ENCODE measurements at regions not wholly inside any gene's neighbourhood (a gene's known extent, or its start where the extent isn't known, plus 50 kb on each side); places are given as distances from the start of the nearest gene placed in this dataset.

- no TSS peak for BruUV-seq (replicated peaks)
- intact Hi-C loops (cut with micrococcal nuclease): no loop called here
- H3F3A ChIP-seq (ENCODE audit: low read length, unreplicated experiment): no peaks in the 10 kb centered on the region
- ATAC-seq (no peak), DNase-seq (no peak)
- H3K9ac ChIP-seq (ENCODE audit: low read length): no peak overlapping the region
- ChIA-PET POLR2A (ENCODE audit: unreplicated experiment) (interaction anchor here (0.6 kb wide), 1 partner anchor 87 kb away, joined by 4 read pairs; the partner anchor contains the start of gene BMP2K), CTCF (no interaction called here)
- no peaks in the 10 kb centered on the region for H3K9me3 ChIP-seq (ENCODE audit: low read length)
- H3K36me3 ChIP-seq (ENCODE audit: low read depth, low read length): no peaks in the 10 kb centered on the region
- no peaks in the 10 kb centered on the region for H3K79me2 ChIP-seq (ENCODE audit: low read length)
- H2AFZ ChIP-seq (ENCODE audit: low read length): no peak overlapping the region
- no peaks in the 10 kb centered on the region for H3K27me3 ChIP-seq (ENCODE audit: low read length)
- H3K4me1 ChIP-seq (ENCODE audit: insufficient read depth, low read length): peaks cover 7% of the 10 kb centered on the region
- no peak overlapping the region for H3K27ac ChIP-seq (ENCODE audit: low read length)
- H3K4me3 ChIP-seq (ENCODE audit: low read length): no peak overlapping the region
- no peaks in the 10 kb centered on the region for H3K9me2 ChIP-seq (replicated peaks; ENCODE audit: low read length)
- H3K4me2 ChIP-seq (ENCODE audit: low read length): no peak overlapping the region
- H4K20me1 ChIP-seq (ENCODE audit: low read length): no peaks in the 10 kb centered on the region
- TF ChIP-seq CTCF (conservative IDR thresholded peaks at IDR 0.05; ENCODE audit: low read depth, low read length) (no peak), EZH2phosphoT487 (IDR thresholded peaks at IDR 0.05; ENCODE audit: borderline replicate concordance, low read length) (no peak), EZH2 (IDR thresholded peaks at IDR 0.05; ENCODE audit: low read length, unreplicated experiment) (no peak)
Measured at GRCh38 chr4:78689261-78689660, 86.9 kb upstream of the BMP2K start.

- H3K79me2 ChIP-seq (ENCODE audit: low read length): no peaks in the 10 kb centered on the region
- no peak overlapping the region for H3K27ac ChIP-seq (ENCODE audit: low read length)
- H2AFZ ChIP-seq (ENCODE audit: low read length): no peak overlapping the region
- H3K9me3 ChIP-seq (ENCODE audit: low read length): no peaks in the 10 kb centered on the region
- H3K4me2 ChIP-seq (ENCODE audit: low read length): no peak overlapping the region
- H3K27me3 ChIP-seq (ENCODE audit: low read length): no peaks in the 10 kb centered on the region
- no peaks in the 10 kb centered on the region for H4K20me1 ChIP-seq (ENCODE audit: low read length)
- no peaks in the 10 kb centered on the region for H3K9me2 ChIP-seq (replicated peaks; ENCODE audit: low read length)
- no TSS peak for BruUV-seq (replicated peaks)
- no peaks in the 10 kb centered on the region for H3F3A ChIP-seq (ENCODE audit: low read length, unreplicated experiment)
- H3K9ac ChIP-seq (ENCODE audit: low read length): no peak overlapping the region
- peaks cover 7% of the 10 kb centered on the region for H3K4me1 ChIP-seq (ENCODE audit: insufficient read depth, low read length)
- no peak for ATAC-seq
- CTCF ChIA-PET: no interaction called here
- H3K4me3 ChIP-seq (ENCODE audit: low read length): no peak overlapping the region
- no peak for DNase-seq
- TF ChIP-seq CTCF (conservative IDR thresholded peaks at IDR 0.05; ENCODE audit: low read depth, low read length) (no peak), EZH2phosphoT487 (IDR thresholded peaks at IDR 0.05; ENCODE audit: borderline replicate concordance, low read length) (no peak), EZH2 (IDR thresholded peaks at IDR 0.05; ENCODE audit: low read length, unreplicated experiment) (no peak)
- no peaks in the 10 kb centered on the region for H3K36me3 ChIP-seq (ENCODE audit: low read depth, low read length)
- POLR2A ChIA-PET (ENCODE audit: unreplicated experiment): no interaction called here
- intact Hi-C loops (cut with micrococcal nuclease): no loop called here
Measured at GRCh38 chr4:78689700-78690323, 86.3 kb upstream of the BMP2K start.

- no peak overlapping the region for H3K4me3 ChIP-seq (ENCODE audit: low read length)
- BruUV-seq (replicated peaks): no TSS peak
- TF ChIP-seq CTCF (conservative IDR thresholded peaks at IDR 0.05; ENCODE audit: low read depth, low read length) (no peak), EZH2phosphoT487 (IDR thresholded peaks at IDR 0.05; ENCODE audit: borderline replicate concordance, low read length) (no peak)
- H3K27ac ChIP-seq (ENCODE audit: low read length): no peak overlapping the region
- H3K9me2 ChIP-seq (replicated peaks; ENCODE audit: low read length): no peaks in the 10 kb centered on the region
- H3K9ac ChIP-seq (ENCODE audit: low read length): no peak overlapping the region
- no peak overlapping the region for H2AFZ ChIP-seq (ENCODE audit: low read length)
- H3K27me3 ChIP-seq (ENCODE audit: low read length): no peaks in the 10 kb centered on the region
- intact Hi-C loops (cut with micrococcal nuclease): no loop called here
- no peaks in the 10 kb centered on the region for H3F3A ChIP-seq (ENCODE audit: low read length, unreplicated experiment)
- ChIA-PET CTCF (no interaction called here), POLR2A (ENCODE audit: unreplicated experiment) (no interaction called here)
- H3K79me2 ChIP-seq (ENCODE audit: low read length): no peaks in the 10 kb centered on the region
- H3K4me2 ChIP-seq (ENCODE audit: low read length): no peak overlapping the region
- peaks cover 7% of the 10 kb centered on the region for H3K4me1 ChIP-seq (ENCODE audit: insufficient read depth, low read length)
- no peak for DNase-seq
- H3K36me3 ChIP-seq (ENCODE audit: low read depth, low read length): no peaks in the 10 kb centered on the region
- H4K20me1 ChIP-seq (ENCODE audit: low read length): no peaks in the 10 kb centered on the region
- no peak for ATAC-seq
- H3K9me3 ChIP-seq (ENCODE audit: low read length): no peaks in the 10 kb centered on the region
Measured at GRCh38 chr4:78691334-78691754, 84.8 kb upstream of the BMP2K start.
